ENCODE measurements at regions not wholly inside any gene's neighbourhood (a gene's known extent, or its start where the extent isn't known, plus 50 kb on each side); places are given as distances from the start of the nearest gene placed in this dataset.

DNA sequence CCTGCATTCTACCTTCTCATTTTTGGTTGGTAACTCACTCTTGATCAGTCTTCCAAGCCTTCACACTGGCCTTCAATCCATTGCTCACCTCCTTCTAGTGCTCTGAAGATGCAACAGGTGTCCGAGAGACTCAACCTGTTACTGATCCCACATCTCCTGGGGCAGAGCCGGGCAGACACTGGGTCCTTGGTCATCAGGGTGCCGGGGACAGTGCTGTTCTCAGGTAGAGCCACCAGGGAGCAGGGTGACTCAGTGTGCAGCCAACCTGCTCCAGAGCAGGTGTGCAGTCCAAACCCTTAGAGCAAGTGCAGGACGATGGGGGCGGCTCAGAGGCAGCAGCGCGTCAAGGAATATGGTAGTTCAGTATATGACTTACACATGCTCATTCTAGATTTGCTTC, 188.4 kb downstream of the DHX15 start:
- TF ChIP-seq EGR1 (IDR thresholded peaks at IDR 0.05; ENCODE audit: low read depth in 2 of 2) (no peak), TAF1 (conservative IDR thresholded peaks at IDR 0.05) (no peak), JUND (IDR thresholded peaks at IDR 0.05) (no peak), SP1 (IDR thresholded peaks at IDR 0.05) (no peak), NR2F2 (IDR thresholded peaks at IDR 0.05) (no peak), HNF4A (conservative IDR thresholded peaks at IDR 0.05) (no peak), RXRA (IDR thresholded peaks at IDR 0.05) (no peak), YY1 (IDR thresholded peaks at IDR 0.05) (no peak), RAD21 (IDR thresholded peaks at IDR 0.05) (peak in 1 of 2 donors; percentile 33)
- TF ChIP-seq, protein P1, sequence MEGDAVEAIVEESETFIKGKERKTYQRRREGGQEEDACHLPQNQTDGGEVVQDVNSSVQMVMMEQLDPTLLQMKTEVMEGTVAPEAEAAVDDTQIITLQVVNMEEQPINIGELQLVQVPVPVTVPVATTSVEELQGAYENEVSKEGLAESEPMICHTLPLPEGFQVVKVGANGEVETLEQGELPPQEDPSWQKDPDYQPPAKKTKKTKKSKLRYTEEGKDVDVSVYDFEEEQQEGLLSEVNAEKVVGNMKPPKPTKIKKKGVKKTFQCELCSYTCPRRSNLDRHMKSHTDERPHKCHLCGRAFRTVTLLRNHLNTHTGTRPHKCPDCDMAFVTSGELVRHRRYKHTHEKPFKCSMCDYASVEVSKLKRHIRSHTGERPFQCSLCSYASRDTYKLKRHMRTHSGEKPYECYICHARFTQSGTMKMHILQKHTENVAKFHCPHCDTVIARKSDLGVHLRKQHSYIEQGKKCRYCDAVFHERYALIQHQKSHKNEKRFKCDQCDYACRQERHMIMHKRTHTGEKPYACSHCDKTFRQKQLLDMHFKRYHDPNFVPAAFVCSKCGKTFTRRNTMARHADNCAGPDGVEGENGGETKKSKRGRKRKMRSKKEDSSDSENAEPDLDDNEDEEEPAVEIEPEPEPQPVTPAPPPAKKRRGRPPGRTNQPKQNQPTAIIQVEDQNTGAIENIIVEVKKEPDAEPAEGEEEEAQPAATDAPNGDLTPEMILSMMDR (IDR thresholded peaks at IDR 0.05; ENCODE audit: low read depth, low read length, missing input control): no peak
- TF ChIP-seq, protein P2, sequence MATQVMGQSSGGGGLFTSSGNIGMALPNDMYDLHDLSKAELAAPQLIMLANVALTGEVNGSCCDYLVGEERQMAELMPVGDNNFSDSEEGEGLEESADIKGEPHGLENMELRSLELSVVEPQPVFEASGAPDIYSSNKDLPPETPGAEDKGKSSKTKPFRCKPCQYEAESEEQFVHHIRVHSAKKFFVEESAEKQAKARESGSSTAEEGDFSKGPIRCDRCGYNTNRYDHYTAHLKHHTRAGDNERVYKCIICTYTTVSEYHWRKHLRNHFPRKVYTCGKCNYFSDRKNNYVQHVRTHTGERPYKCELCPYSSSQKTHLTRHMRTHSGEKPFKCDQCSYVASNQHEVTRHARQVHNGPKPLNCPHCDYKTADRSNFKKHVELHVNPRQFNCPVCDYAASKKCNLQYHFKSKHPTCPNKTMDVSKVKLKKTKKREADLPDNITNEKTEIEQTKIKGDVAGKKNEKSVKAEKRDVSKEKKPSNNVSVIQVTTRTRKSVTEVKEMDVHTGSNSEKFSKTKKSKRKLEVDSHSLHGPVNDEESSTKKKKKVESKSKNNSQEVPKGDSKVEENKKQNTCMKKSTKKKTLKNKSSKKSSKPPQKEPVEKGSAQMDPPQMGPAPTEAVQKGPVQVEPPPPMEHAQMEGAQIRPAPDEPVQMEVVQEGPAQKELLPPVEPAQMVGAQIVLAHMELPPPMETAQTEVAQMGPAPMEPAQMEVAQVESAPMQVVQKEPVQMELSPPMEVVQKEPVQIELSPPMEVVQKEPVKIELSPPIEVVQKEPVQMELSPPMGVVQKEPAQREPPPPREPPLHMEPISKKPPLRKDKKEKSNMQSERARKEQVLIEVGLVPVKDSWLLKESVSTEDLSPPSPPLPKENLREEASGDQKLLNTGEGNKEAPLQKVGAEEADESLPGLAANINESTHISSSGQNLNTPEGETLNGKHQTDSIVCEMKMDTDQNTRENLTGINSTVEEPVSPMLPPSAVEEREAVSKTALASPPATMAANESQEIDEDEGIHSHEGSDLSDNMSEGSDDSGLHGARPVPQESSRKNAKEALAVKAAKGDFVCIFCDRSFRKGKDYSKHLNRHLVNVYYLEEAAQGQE (IDR thresholded peaks at IDR 0.05): no peak
- TF ChIP-seq, protein P3, sequence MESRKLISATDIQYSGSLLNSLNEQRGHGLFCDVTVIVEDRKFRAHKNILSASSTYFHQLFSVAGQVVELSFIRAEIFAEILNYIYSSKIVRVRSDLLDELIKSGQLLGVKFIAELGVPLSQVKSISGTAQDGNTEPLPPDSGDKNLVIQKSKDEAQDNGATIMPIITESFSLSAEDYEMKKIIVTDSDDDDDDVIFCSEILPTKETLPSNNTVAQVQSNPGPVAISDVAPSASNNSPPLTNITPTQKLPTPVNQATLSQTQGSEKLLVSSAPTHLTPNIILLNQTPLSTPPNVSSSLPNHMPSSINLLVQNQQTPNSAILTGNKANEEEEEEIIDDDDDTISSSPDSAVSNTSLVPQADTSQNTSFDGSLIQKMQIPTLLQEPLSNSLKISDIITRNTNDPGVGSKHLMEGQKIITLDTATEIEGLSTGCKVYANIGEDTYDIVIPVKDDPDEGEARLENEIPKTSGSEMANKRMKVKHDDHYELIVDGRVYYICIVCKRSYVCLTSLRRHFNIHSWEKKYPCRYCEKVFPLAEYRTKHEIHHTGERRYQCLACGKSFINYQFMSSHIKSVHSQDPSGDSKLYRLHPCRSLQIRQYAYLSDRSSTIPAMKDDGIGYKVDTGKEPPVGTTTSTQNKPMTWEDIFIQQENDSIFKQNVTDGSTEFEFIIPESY (IDR thresholded peaks at IDR 0.05): no peak
- TF ChIP-seq, protein P4, sequence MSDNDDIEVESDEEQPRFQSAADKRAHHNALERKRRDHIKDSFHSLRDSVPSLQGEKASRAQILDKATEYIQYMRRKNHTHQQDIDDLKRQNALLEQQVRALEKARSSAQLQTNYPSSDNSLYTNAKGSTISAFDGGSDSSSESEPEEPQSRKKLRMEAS (IDR thresholded peaks at IDR 0.05): no peak
- TF ChIP-seq, protein P5, sequence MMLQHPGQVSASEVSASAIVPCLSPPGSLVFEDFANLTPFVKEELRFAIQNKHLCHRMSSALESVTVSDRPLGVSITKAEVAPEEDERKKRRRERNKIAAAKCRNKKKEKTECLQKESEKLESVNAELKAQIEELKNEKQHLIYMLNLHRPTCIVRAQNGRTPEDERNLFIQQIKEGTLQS (IDR thresholded peaks at IDR 0.05): no peak
